HL-60 (cell line): ENCODE measurements at regions not wholly inside any gene's neighbourhood (a gene's known extent, or its start where the extent isn't known, plus 50 kb on each side); places are given as distances from the start of the nearest gene placed in this dataset.

Experiments used
- DNase-seq, 2 experiments: peaks; one replicate each; pipeline ENCODE4 v3.0.0-alpha.2; 2010 to 2020; ENCODE audit warnings: low read depth in 1 of 2, low spot score in 1 of 2
- H3K27ac ChIP-seq: fragments of 250-450 bp; sonication (Bioruptor Pico); replicated peaks from 2 replicates; pipeline ENCODE4 v1.5.1; 2020; ENCODE audit warnings: mild to moderate bottlenecking, moderate library complexity
- H3K27me3 ChIP-seq: fragments of 250-450 bp; sonication (Bioruptor Pico); 2 replicates; pipeline ENCODE4 v1.5.1; 2021; ENCODE audit warnings: mild to moderate bottlenecking, moderate library complexity; ENCODE audit not compliant: insufficient read depth, poor library complexity, severe bottlenecking
- H3K4me3 ChIP-seq: replicated peaks from 2 replicates; pipeline ENCODE4 v1.5.1; 2011; ENCODE audit warnings: mild to moderate bottlenecking, control low read depth, low read length; ENCODE audit not compliant: insufficient read depth
- GABPA ChIP-seq: IDR thresholded peaks from 2 replicates; pipeline ENCODE4 v1.6.1; 2012; ENCODE audit warnings: low read depth
- POLR2AphosphoS5 ChIP-seq: IDR thresholded peaks from 2 replicates; pipeline ENCODE4 v1.6.1; 2012; ENCODE audit warnings: low read depth
- SPI1 ChIP-seq: IDR thresholded peaks from 2 replicates; pipeline ENCODE4 v1.6.1; 2012; ENCODE audit warnings: low read depth, mild to moderate bottlenecking, borderline replicate concordance
- TF ChIP-seq, protein P1 (sequence below): IDR thresholded peaks from one replicate; pipeline ENCODE4 v1.5.1; 2011; ENCODE audit warnings: low read length, control low read depth, inconsistent platforms; ENCODE audit not compliant: insufficient read depth
- TF ChIP-seq, protein P2 (sequence below): IDR thresholded peaks from 2 replicates; pipeline ENCODE4 v1.6.1; 2012; ENCODE audit warnings: low read depth; ENCODE audit not compliant: insufficient replicate concordance

DNA sequence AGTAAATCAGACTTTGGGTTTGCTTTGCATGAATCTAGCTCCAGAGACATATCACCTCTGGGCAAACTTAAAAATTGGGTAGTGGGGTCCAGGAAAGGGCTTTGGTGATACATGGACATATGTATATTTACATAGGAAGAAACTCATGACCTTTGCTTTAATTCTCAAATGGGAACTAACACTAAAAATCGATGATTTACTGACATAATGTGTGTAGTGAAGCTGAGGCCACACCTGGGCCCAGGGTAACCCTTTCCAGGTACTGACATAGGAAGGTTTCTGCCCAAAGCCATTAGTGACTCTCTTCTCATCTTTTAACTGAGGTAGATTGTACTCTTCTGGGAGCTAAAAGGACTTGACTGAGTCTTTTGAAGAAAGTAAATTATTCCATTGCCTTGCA lies 411.2 kb upstream of the TBL1XR1 start:
- no peak overlapping the region for H3K4me3 ChIP-seq
- DNase-seq, result no peak
- no peak for TF ChIP-seq POLR2AphosphoS5
- TF ChIP-seq, protein P1, sequence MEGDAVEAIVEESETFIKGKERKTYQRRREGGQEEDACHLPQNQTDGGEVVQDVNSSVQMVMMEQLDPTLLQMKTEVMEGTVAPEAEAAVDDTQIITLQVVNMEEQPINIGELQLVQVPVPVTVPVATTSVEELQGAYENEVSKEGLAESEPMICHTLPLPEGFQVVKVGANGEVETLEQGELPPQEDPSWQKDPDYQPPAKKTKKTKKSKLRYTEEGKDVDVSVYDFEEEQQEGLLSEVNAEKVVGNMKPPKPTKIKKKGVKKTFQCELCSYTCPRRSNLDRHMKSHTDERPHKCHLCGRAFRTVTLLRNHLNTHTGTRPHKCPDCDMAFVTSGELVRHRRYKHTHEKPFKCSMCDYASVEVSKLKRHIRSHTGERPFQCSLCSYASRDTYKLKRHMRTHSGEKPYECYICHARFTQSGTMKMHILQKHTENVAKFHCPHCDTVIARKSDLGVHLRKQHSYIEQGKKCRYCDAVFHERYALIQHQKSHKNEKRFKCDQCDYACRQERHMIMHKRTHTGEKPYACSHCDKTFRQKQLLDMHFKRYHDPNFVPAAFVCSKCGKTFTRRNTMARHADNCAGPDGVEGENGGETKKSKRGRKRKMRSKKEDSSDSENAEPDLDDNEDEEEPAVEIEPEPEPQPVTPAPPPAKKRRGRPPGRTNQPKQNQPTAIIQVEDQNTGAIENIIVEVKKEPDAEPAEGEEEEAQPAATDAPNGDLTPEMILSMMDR, result no peak
- no peak for TF ChIP-seq GABPA
- TF ChIP-seq, protein P2, sequence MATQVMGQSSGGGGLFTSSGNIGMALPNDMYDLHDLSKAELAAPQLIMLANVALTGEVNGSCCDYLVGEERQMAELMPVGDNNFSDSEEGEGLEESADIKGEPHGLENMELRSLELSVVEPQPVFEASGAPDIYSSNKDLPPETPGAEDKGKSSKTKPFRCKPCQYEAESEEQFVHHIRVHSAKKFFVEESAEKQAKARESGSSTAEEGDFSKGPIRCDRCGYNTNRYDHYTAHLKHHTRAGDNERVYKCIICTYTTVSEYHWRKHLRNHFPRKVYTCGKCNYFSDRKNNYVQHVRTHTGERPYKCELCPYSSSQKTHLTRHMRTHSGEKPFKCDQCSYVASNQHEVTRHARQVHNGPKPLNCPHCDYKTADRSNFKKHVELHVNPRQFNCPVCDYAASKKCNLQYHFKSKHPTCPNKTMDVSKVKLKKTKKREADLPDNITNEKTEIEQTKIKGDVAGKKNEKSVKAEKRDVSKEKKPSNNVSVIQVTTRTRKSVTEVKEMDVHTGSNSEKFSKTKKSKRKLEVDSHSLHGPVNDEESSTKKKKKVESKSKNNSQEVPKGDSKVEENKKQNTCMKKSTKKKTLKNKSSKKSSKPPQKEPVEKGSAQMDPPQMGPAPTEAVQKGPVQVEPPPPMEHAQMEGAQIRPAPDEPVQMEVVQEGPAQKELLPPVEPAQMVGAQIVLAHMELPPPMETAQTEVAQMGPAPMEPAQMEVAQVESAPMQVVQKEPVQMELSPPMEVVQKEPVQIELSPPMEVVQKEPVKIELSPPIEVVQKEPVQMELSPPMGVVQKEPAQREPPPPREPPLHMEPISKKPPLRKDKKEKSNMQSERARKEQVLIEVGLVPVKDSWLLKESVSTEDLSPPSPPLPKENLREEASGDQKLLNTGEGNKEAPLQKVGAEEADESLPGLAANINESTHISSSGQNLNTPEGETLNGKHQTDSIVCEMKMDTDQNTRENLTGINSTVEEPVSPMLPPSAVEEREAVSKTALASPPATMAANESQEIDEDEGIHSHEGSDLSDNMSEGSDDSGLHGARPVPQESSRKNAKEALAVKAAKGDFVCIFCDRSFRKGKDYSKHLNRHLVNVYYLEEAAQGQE, result no peak
- TF ChIP-seq SPI1, result no peak
- no peaks in the 10 kb centered on the region for H3K27me3 ChIP-seq
- no peak overlapping the region for H3K27ac ChIP-seq

DNA sequence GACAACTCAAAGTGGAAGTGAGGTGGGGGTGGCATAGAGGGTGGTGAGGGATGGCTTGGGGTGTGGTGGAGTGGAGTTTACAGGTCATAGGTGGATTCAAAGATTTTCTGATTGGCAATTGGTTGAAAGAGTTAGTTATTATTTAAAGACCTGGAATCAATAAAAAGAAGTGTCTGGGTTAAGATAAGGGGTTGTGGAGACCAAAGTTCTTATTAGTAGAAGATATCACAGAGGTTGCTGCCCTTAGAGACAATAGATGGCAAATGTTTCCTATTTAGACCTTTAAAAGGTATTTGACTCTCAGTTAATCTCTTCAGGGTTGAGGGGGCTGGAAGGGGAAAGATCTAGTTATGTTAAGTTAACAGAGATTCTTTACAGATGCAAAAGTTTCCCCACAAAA lies 412.3 kb upstream of the TBL1XR1 start:
- no peak for DNase-seq
- H3K4me3 ChIP-seq, result no peak overlapping the region
- TF ChIP-seq, protein P1, result no peak
- TF ChIP-seq, protein P2, result no peak
- no peak for TF ChIP-seq GABPA
- TF ChIP-seq SPI1, result no peak
- no peaks in the 10 kb centered on the region for H3K27me3 ChIP-seq
- H3K27ac ChIP-seq, result no peak overlapping the region

DNA sequence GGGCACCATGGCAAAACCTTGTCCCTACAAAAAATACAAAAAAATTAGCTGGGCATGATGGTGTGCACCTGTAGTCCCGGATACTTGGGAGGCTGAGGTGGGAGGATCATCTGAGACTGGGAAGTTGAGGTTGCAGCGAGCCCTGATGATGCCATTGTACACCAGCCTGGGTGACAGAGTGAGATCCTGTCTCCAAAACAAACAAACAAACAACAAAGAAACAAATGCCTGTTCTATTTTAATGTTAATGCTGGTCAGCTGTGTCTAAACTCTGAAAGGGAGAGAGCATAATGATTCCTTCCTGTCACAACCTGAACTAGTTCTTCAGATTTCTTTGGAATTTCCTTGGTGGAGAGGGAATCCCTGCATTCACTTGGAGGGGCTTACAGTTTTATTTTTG lies 413.0 kb upstream of the TBL1XR1 start:
- H3K27me3 ChIP-seq, result no peaks in the 10 kb centered on the region
- DNase-seq, result no peak
- H3K4me3 ChIP-seq, result no peak overlapping the region
- no peak overlapping the region for H3K27ac ChIP-seq
- TF ChIP-seq, protein P1, result no peak
